ENCODE measurements at regions not wholly inside any gene's neighbourhood (a gene's known extent, or its start where the extent isn't known, plus 50 kb on each side); places are given as distances from the start of the nearest gene placed in this dataset.
"Not testable (repeated sequence)": the region's sequence is repeated elsewhere in the genome, so short reads cannot be mapped to it uniquely, and the experiment has no call there.

DNA sequence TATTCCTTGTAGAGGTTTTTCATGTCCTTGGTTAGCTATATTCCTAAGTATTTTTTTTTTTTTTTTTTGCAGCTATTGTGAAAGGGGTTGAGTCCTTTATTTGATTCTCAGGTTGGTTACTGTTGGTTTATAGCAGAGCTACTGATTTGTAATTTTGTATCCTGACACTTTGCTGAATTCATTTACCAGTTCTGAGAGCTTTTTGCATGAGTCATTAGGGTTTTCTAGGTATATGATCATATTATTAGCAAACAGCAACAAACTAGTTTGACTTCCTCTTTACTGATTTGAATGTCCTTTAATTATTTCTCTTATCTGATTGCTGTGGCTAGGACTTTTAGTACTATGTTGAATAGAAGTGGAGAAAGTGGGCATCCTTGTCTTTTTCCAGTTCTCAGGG is 737.4 kb downstream of the ZNF385D start:
- no peaks in the 10 kb centered on the region for H3K4me1 ChIP-seq (ENCODE audit: insufficient read depth, low read length)
- no peaks in the 10 kb centered on the region for H3K27me3 ChIP-seq (ENCODE audit: insufficient read depth, low read length)
- no peak overlapping the region for H3K9ac ChIP-seq (ENCODE audit: low read depth, low read length)
- H3K36me3 ChIP-seq (ENCODE audit: insufficient read depth, low read depth, low read length) = no peaks in the 10 kb centered on the region
- no peak overlapping the region for H3K27ac ChIP-seq (ENCODE audit: low read length)
- H3K9me3 ChIP-seq (ENCODE audit: insufficient read depth, low read depth, low read length) = no peaks in the 10 kb centered on the region
- no peak overlapping the region for H3K4me3 ChIP-seq (ENCODE audit: low read length)

- no peaks in the 10 kb centered on the region for H3K27me3 ChIP-seq (ENCODE audit: insufficient read depth, low read length)
- H3K9me3 ChIP-seq (ENCODE audit: insufficient read depth, low read depth, low read length) = no peaks in the 10 kb centered on the region
- H3K4me1 ChIP-seq (ENCODE audit: insufficient read depth, low read length) = peaks cover 13% of the 10 kb centered on the region
- no peak overlapping the region for H3K27ac ChIP-seq (ENCODE audit: low read length)
- no peak overlapping the region for H3K9ac ChIP-seq (ENCODE audit: low read depth, low read length)
- no peak overlapping the region for H3K4me3 ChIP-seq (ENCODE audit: low read length)
- no peaks in the 10 kb centered on the region for H3K36me3 ChIP-seq (ENCODE audit: insufficient read depth, low read depth, low read length)
Observed at GRCh38 chr3:20999661-21000060, 751.3 kb downstream of the ZNF385D start.

- Histone ChIP-seq H3K4me1 (ENCODE audit: insufficient read depth, low read length) (peaks cover 17% of the 10 kb centered on the region), H3K27ac (ENCODE audit: low read length) (no peak overlapping the region), H3K9ac (ENCODE audit: low read depth, low read length) (no peak overlapping the region), H3K9me3 (ENCODE audit: insufficient read depth, low read depth, low read length) (no peaks in the 10 kb centered on the region), H3K4me3 (ENCODE audit: low read length) (no peak overlapping the region), H3K27me3 (ENCODE audit: insufficient read depth, low read length) (no peaks in the 10 kb centered on the region), H3K36me3 (ENCODE audit: insufficient read depth, low read depth, low read length) (no peaks in the 10 kb centered on the region)
Observed at GRCh38 chr3:20997183-20997582, 753.8 kb downstream of the ZNF385D start.

DNA sequence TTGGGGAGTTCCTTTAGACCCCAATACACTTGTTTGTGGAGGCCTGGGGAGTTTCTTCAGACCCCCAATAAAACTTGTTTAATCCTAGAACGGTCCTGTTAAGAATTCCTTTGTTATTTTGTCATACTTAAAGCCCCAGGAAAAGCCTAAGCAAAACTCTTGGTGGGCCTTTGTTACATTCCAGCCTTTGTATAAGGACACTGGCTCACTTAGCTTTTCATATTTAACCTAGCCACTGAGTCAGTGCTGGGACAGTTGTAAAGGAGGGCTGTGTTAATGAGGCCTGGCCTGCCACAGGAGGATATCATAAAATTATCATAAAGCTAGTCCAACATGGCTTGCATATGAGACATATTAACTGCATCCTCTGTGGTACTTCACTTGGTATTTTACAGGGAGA is 760.1 kb downstream of the ZNF385D start:
- H3K27me3 ChIP-seq (ENCODE audit: insufficient read depth, low read length) = no peaks in the 10 kb centered on the region

GRCh38 chr3:20989653-20990052 is 761.4 kb downstream of the ZNF385D start:
- not testable (repeated sequence) for H3K4me1 ChIP-seq (ENCODE audit: insufficient read depth, low read length); H3K4me3 ChIP-seq (ENCODE audit: low read length)

More for the DNA sequence above, 760.1 kb downstream of the ZNF385D start:
- Histone ChIP-seq H3K27ac (ENCODE audit: low read length) (no peak overlapping the region), H3K9ac (ENCODE audit: low read depth, low read length) (no peak overlapping the region), H3K9me3 (ENCODE audit: insufficient read depth, low read depth, low read length) (no peaks in the 10 kb centered on the region), H3K4me1 (ENCODE audit: insufficient read depth, low read length) (peaks cover 8% of the 10 kb centered on the region), H3K4me3 (ENCODE audit: low read length) (no peak overlapping the region), H3K36me3 (ENCODE audit: insufficient read depth, low read depth, low read length) (no peaks in the 10 kb centered on the region)

GRCh38 chr3:20984594-20985205 is 766.3 kb downstream of the ZNF385D start:
- Histone ChIP-seq H3K9me3 (ENCODE audit: insufficient read depth, low read depth, low read length) (no peaks in the 10 kb centered on the region), H3K9ac (ENCODE audit: low read depth, low read length) (no peak overlapping the region), H3K4me3 (ENCODE audit: low read length) (no peak overlapping the region), H3K4me1 (ENCODE audit: insufficient read depth, low read length) (peaks cover 6% of the 10 kb centered on the region; the same call in 1 of the 2 replicates), H3K27me3 (ENCODE audit: insufficient read depth, low read length) (no peaks in the 10 kb centered on the region), H3K36me3 (ENCODE audit: insufficient read depth, low read depth, low read length) (no peaks in the 10 kb centered on the region), H3K27ac (ENCODE audit: low read length) (no peak overlapping the region)

More at GRCh38 chr3:20989653-20990052, 761.4 kb downstream of the ZNF385D start:
- H3K27ac ChIP-seq (ENCODE audit: low read length); H3K9ac ChIP-seq (ENCODE audit: low read depth, low read length); H3K36me3 ChIP-seq (ENCODE audit: insufficient read depth, low read depth, low read length); H3K9me3 ChIP-seq (ENCODE audit: insufficient read depth, low read depth, low read length); H3K27me3 ChIP-seq (ENCODE audit: insufficient read depth, low read length): not testable (repeated sequence)

DNA sequence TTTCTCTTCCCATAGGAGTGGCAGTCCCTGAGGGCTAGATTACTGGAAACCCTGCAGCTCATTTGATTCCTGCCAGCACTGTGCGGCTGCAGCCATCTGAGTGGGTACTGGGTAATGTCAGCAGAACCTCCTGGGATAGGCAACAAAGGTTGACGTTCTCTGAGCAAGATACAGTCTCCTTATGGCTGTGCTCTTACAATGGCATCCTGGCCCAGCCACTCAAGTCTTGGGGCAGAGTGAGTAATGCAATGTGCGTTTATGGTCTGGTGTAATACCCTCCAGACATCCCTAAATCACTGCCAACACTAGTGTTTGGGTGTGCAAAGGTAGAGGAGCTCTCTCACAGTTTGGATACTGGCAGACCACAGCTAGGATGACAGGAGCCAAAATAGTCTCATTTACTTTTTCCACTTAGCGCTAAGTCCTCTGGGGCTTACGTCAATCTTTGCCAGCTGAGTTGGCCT is 775.8 kb downstream of the ZNF385D start:
- Histone ChIP-seq H3K9me3 (ENCODE audit: insufficient read depth, low read depth, low read length) (no peaks in the 10 kb centered on the region), H3K9ac (ENCODE audit: low read depth, low read length) (no peak overlapping the region), H3K4me3 (ENCODE audit: low read length) (no peak overlapping the region), H3K36me3 (ENCODE audit: insufficient read depth, low read depth, low read length) (no peaks in the 10 kb centered on the region), H3K27me3 (ENCODE audit: insufficient read depth, low read length) (no peaks in the 10 kb centered on the region), H3K27ac (ENCODE audit: low read length) (no peak overlapping the region), H3K4me1 (ENCODE audit: insufficient read depth, low read length) (peaks cover 25% of the 10 kb centered on the region)

GRCh38 chr3:20974396-20974795 is 776.6 kb downstream of the ZNF385D start:
- H3K9ac ChIP-seq (ENCODE audit: low read depth, low read length) = no peak overlapping the region
- H3K27ac ChIP-seq (ENCODE audit: low read length) = no peak overlapping the region
- no peaks in the 10 kb centered on the region for H3K9me3 ChIP-seq (ENCODE audit: insufficient read depth, low read depth, low read length)
- no peak overlapping the region for H3K4me3 ChIP-seq (ENCODE audit: low read length)
- peaks cover 20% of the 10 kb centered on the region for H3K4me1 ChIP-seq (ENCODE audit: insufficient read depth, low read length)
- no peaks in the 10 kb centered on the region for H3K36me3 ChIP-seq (ENCODE audit: insufficient read depth, low read depth, low read length)
- no peaks in the 10 kb centered on the region for H3K27me3 ChIP-seq (ENCODE audit: insufficient read depth, low read length)

- H3K27ac ChIP-seq (ENCODE audit: low read length); H3K27me3 ChIP-seq (ENCODE audit: insufficient read depth, low read length); H3K9ac ChIP-seq (ENCODE audit: low read depth, low read length); H3K4me1 ChIP-seq (ENCODE audit: insufficient read depth, low read length); H3K4me3 ChIP-seq (ENCODE audit: low read length); H3K9me3 ChIP-seq (ENCODE audit: insufficient read depth, low read depth, low read length); H3K36me3 ChIP-seq (ENCODE audit: insufficient read depth, low read depth, low read length): not testable (repeated sequence)
Observed at GRCh38 chr3:20970807-20971206, 780.2 kb downstream of the ZNF385D start.

GRCh38 chr3:20967485-20967884 is 781.5 kb upstream of the SGO1 start:
- H3K4me1 ChIP-seq (ENCODE audit: insufficient read depth, low read length); H3K9ac ChIP-seq (ENCODE audit: low read depth, low read length); H3K36me3 ChIP-seq (ENCODE audit: insufficient read depth, low read depth, low read length); H3K27ac ChIP-seq (ENCODE audit: low read length); H3K27me3 ChIP-seq (ENCODE audit: insufficient read depth, low read length); H3K9me3 ChIP-seq (ENCODE audit: insufficient read depth, low read depth, low read length); H3K4me3 ChIP-seq (ENCODE audit: low read length): not testable (repeated sequence)

GRCh38 chr3:20958161-20958560 is 772.2 kb upstream of the SGO1 start:
- Histone ChIP-seq H3K9me3 (ENCODE audit: insufficient read depth, low read depth, low read length) (no peaks in the 10 kb centered on the region), H3K4me1 (ENCODE audit: insufficient read depth, low read length) (peaks cover 8% of the 10 kb centered on the region; the same call in 1 of the 2 replicates), H3K27ac (ENCODE audit: low read length) (no peak overlapping the region), H3K27me3 (ENCODE audit: insufficient read depth, low read length) (no peaks in the 10 kb centered on the region), H3K9ac (ENCODE audit: low read depth, low read length) (no peak overlapping the region), H3K36me3 (ENCODE audit: insufficient read depth, low read depth, low read length) (no peaks in the 10 kb centered on the region), H3K4me3 (ENCODE audit: low read length) (no peak overlapping the region)

DNA sequence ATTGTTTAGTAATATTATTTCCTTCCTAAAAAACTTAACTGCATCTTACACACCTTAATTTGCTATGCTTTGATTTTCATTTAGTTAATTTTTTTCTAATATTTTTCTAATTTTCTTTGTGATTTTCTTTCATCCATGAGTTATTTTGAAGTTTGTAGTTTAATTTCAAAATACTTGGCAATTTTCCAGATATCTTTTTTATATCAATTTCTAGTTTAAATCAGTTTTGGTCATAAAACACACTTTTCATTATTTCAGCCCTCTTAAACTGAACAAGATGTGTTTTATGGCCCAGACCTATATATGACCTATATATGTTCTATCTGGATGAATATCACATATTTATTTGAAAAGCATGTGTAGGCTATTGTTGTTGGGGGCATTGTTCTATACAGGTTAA is 759.9 kb upstream of the SGO1 start:
- H3K36me3 ChIP-seq (ENCODE audit: insufficient read depth, low read depth, low read length) = no peaks in the 10 kb centered on the region
- H3K9me3 ChIP-seq (ENCODE audit: insufficient read depth, low read depth, low read length) = peaks cover 6% of the 10 kb centered on the region; the same call in 1 of the 2 replicates

More for the DNA sequence above, 759.9 kb upstream of the SGO1 start:
- Histone ChIP-seq H3K27me3 (ENCODE audit: insufficient read depth, low read length) (no peaks in the 10 kb centered on the region), H3K4me1 (ENCODE audit: insufficient read depth, low read length) (no peaks in the 10 kb centered on the region), H3K4me3 (ENCODE audit: low read length) (no peak overlapping the region), H3K27ac (ENCODE audit: low read length) (no peak overlapping the region), H3K9ac (ENCODE audit: low read depth, low read length) (no peak overlapping the region)

All from iPS-20b (cell line).